HG02943 (cell line): ENCODE measurements at regions not wholly inside any gene's neighbourhood (a gene's known extent, or its start where the extent isn't known, plus 50 kb on each side); places are given as distances from the start of the nearest gene placed in this dataset.

Experiments used
- ATAC-seq: cut with Tn5 transposase; IDR thresholded peaks from one replicate; pipeline ENCODE4 v1.9.1; 2021; ENCODE audit warnings: mild to moderate bottlenecking, low read depth, moderate library complexity; ENCODE audit not compliant: unreplicated experiment

DNA sequence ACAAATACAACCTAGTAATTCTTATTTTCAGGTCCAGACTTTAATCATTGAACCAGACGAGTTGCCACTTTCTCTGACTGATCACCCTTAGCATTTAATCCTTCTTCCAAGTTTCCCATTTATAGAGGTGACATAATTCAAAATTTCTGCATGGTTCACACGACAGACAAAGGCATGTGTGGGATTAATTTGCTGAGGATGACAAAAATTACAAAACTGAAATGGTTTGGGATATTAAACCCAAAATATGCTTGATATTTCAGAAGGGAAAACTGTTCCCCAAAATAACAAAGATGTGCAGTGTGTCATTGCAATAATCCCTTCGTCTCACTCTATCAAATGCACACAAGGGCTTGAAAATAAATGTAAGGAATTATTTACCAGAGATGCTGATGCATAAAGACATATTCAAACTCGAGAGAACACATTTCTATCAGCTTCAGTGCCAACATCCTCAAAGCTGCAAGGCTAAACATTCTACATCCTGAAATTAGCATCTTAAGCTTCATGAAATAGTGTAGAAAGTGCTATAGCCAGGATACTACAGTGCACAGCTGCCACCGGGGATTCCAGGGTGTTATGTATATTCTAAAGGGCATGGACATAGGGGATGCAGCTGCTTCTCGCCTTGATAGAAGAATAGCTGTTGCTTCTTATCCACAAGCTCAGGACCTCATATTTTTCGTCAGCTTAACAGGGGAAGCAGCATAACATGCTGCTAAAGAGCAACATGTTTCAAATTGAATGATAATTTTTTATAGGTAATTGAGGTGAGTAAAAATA lies 198.7 kb upstream of the SLITRK1 start:
- ATAC-seq = no peak

DNA sequence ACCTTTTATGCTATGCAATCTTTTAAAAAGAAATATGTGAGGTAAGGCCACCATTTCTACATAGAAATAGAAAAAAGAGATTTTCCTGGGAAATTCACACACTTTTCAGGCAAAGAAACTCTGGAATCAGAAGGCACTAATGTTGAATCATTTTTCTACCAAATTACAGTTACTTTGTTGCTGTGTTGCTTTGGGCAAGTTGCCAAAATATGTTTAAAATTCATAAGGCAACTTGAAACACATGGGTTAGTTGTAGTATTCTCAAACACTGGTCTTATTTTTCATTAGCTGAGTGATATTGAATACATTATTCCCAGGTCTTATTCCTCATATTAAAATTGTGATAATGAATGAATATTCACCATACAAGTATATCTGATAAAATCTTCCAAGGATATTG lies 195.0 kb upstream of the SLITRK1 start:
- ATAC-seq = no peak

DNA sequence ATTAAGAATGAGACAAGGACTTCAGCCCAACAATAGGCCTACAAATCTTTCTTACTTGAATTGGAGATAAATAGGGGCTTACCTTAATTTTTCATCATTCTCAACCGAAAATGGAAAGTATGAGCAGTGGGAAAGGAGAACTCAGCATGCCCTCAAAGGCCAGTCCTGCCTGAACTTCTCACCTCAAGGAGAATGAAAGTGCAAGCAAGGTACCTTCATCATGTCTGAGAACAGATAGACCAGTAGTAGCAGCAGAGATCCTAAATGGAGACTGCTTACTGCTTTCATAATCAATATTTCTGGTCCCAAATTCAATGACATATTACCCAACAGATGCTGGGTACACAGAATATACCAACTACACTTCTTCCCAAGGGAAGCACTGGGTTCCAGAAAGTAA lies 194.0 kb upstream of the SLITRK1 start:
- ATAC-seq = no peak

DNA sequence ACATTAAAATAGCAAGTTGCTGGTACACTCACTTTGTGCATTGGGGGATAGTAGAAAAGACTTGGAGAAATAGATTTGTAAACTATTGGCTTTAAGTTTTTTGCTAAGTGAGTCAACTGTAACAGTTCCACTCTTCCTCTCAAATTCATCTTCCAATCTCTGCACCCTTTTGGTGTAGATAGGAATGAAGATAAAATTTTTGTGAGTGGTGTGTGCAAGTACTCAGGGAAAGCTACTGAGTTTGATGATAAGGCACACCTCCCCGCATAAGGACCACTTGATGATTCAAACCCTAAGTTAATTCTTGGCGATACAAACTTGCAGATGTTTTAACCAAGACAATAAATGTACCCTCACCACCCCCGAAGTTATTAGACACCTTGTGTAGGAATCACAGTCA lies 168.3 kb upstream of the SLITRK1 start:
- ATAC-seq = no peak

DNA sequence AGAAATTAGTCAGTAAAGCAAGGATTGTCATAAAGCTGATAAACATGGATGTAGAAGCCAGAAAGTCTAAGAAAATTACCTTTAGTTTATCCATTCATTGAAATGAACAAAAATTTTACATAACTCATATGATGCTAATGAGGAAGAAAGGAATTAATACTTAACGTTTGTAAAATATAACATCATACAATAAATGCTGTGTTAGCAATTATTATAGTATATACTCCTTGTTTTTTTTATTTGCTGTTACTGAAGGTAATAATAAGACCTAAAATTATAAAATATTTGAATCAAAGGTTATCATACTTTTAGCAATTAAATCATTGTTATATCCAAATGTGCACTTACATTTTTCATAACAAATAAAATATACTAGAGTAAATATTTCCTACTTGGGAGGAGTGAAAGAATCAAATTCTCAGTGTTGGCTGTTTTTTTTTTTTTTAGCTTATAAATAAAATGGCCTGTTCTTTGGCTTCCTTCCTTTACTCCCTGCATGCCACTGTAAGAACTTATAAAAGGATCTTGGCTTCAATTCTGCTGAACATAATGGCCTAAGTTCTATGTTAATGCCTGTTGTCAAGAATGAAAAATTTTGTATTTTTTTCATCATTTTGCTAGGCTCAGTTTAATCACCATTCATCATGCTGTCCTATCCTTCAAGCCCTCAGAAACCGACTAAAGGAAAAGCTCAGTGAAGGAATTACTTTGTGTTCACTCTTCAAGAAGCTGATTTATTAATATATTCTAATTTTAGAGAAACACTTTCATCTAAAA lies 167.4 kb upstream of the SLITRK1 start:
- no peak for ATAC-seq

DNA sequence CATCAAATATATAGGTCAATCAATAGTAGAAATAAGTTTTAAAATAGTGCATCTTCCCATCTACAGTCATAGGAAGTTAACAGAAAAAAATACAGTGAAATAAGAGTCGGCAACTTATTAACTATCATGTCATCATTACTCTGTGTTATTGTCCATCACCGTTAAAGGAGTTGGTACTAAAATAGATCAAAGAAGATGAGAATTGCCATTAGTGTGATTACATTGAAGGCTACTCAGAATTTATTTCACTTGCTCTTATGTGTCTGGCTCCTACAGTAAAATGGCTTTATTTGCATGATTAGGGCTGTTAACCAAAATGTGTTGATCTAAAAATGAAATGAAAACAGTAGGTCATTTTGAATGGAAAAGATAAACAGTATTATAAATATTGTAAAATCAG lies 162.5 kb upstream of the SLITRK1 start:
- no peak for ATAC-seq

DNA sequence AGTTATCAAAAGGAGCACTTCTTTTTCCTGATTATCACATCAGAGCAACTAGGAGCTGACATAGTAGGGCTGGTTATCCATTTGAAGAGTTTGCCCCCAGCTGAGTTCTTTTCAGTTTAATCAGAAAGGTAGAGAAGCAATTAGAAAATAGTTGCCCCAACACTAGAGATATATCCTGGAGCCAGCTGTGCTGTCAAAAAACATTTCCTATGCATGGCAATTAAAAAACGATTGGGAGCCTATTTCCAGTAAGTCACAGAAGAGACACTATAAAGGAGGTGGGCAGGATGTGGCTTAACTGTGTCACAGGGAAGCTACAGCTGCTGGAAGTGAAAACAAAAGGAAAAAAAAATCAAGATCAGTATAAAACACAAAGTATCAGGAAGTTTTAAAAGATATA lies 155.7 kb upstream of the SLITRK1 start:
- no peak for ATAC-seq

DNA sequence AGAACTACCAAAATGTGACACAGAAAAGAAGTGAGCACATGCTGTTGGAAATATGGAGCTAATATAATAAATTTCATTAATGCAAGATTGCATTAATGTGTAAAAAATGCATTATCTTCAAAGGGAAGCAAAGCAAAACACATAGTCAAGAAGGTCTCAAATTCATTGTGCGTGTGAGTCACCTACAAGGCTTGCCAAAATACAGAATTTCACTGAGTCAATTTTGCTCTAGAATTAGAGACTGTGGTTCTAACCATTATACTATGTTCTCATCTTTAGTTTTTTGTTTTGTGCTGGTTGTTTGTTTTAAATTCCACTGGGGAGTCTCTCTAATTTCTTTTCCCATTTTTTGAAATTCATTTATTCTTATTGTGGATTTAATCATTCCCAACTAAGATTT lies 149.8 kb upstream of the SLITRK1 start:
- ATAC-seq = no peak

DNA sequence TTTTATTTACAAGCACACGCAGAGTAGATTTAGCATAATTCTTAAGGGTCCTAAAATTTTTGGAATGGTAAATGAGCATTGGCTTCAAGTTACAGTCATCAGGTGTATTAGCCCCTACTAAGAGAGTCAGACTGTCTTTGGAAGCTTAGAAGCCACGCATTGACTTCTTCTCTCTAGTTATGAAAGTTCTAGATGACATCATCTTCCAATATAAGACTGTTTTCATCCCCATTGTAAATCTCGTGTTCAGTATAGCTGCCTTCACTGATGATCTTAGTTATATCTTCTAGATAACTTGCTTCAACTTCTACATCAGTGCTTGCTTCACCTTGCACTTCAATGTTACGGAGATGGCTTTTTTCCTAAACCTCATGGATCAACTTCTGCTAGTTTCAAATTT lies 148.8 kb upstream of the SLITRK1 start:
- ATAC-seq = no peak

DNA sequence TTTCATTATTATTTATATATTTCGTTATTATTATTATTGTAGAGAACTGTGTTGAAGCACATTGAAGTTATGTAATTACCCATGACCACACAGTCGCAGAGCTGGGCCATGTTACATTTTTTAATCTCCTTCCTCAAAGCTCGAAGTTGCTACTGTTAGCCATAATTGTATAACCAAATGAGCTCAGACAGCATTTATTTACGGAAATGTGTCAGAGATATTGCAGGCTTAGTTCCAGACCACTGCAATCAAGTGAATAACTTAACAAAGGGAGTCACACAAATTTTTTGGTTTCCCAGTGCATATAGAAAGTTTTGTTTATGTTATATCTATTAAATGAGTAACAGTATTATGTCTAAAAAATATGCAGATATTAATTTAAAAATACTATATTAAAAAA lies 147.1 kb upstream of the SLITRK1 start:
- ATAC-seq = no peak

DNA sequence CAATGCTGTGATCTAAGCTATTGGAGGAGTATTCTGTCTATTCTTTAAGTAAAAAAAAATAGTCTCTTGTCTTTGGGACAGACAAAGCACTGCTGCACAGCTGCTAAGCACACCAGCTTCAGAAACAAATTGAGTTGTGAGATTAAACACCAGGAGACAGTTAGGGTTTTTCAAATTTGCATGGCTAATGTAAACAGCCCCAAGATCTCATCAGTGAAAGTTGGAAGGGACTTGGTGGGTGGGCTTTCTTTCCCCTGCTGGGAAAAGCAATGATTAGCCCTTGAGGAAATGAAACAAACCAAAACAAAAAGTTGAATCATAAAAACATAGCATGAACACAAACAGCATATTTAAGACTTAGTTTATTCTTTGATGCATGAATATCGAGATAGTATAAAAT lies 143.6 kb upstream of the SLITRK1 start:
- ATAC-seq = no peak

DNA sequence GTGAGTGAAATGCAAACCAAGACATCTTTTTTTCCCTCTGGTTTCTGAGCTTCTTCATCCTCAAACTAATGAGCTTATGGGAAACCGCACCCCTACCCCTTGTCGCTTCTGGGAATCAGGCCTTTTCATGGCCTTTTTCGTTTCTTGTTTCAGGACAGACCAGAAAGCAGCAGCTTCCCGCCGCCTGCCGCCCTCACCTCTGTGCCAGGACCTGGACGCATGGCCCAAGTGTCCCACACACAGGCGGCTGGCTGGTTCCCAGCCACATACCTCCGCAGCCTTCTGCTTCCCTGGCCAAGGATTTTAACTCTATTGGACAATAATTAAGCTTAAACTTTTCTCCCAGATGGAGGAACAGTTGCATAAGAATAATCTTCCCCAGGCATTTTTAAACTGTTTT lies 114.1 kb upstream of the SLITRK1 start:
- ATAC-seq = no peak

DNA sequence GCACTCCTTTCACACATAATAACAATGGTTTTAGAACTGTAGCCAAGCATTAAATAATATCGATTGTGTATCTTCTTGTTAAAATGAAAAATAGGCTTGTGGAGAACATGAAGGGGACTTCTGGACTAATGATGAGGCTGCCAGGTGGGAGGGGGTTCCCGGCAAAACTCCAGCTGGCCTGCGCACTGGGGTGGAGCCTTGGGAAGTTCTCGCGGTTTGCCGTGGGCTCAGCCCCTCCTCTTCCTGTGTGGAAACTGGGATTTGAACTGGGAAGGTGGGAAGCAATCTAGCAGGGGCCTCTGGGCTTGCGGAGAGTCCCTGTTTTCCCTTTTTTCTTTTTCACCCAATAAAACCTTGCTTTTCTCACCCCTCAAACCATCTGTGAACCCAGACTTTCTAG lies 113.7 kb upstream of the SLITRK1 start:
- no peak for ATAC-seq

DNA sequence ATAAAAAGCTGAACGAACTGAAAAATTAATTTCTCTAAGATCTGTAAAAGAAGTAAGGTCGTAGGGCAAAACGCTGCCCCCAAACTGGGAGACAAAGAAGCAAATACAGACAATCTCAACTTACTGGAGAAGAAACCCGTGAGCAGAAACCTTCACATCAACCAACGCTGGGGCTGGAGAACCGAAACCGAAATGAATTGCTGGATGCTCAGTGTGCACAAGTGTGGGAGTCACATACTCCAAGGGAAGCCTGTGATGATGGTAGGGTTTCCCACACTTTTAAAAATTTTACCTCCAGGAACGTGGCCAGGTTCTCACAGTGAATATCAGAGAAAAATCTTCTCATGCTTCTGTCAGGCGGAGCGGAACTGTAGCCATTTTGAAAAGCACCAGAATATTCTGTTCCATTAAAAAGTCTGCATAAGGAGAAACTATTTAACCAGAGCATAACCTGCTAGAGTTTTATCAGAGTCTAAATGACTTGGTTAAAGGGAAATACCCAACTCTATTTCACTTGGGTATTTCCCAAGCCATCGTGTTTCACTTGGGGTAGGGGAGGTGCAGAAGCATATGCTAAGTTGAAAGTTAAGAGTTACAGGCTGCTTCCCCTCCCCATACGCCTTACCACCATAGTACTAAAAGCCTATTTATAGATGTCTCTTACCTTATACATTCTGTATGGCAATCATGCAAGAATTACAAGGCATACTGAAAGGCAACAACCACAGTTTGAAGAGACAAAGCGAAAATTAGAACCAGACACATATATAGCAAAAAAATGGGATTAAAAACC lies 110.5 kb upstream of the SLITRK1 start:
- ATAC-seq = no peak

DNA sequence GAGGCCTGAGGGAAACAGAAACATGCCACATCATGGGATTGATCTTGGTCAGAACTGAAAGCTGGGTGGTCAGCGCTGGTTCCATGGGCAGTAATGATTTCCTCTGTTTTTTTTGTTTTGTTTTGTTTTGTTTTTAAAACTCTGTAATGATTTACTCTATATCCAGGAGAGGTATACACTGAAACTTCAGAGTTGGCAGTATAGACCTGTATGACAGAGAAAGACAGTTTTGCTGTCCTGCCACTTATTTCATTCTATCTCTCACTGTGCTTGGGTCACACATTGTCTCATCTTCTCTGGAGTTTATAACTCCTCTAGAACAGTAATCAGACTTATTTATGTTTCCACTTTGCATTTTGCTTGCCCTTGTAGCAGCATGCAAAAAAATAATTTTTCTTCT lies 105.1 kb upstream of the SLITRK1 start:
- no peak for ATAC-seq

DNA sequence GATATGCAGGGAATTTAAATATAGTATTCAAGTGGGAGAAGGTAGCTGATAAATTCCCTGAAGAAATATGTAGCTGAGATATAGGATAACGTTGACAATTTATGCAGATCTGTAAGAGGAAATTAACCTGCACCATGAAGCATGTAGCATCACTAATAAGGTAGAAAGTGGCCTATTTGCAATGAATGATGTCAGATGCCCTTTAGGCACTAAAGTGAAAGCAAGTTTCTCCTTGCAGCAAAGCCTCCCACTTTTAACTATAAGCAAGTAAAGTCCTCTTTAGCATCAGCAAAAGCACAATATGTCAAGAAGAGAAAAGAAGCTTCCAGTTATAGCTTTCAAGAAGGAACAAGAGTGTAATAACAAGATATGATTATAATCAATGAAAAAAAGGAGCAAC lies 102.5 kb upstream of the SLITRK1 start:
- ATAC-seq = no peak

DNA sequence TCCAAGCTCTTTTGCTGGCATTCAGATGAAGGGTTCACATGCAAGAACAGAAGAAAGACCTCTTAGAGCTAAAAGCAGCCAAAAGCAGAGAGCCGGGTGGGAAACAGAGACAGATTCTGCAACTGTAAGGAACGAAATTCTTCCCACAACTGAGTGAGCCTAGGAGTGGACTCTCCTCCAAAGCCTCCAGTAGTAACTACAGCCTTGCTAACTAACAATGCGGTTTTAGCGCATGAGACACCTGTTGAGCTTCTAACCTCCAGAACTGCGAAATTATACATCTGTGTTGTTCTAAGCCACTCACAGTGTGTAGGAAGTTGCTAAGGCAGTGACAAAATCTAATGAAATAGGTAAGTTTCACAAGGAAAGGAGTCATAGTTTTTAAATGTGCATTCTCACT lies 98.1 kb upstream of the SLITRK1 start:
- no peak for ATAC-seq

DNA sequence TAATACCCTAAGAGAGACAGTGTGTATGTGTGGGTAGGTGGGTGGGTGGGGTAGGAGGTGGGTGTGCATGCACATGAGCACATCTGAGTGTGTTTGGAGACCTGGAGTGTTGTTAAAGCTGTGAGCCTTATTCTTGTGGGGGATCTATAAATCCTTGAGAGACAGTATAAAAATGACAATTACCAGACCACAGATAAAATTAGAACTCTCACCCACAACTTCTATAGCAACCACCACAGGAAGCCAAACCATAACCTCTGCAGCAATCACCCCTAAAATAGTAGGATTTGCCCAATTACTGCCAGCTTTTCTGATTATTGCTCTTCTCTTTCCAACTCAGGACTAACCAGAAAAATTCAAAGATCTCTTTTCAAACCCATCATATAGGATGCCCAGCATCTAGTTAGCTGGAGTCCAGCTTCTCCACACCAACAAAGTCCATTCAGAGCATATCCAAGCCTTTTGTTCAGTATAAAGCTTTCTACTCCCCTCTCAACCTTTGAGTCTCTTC lies 93.4 kb upstream of the SLITRK1 start:
- ATAC-seq = no peak

DNA sequence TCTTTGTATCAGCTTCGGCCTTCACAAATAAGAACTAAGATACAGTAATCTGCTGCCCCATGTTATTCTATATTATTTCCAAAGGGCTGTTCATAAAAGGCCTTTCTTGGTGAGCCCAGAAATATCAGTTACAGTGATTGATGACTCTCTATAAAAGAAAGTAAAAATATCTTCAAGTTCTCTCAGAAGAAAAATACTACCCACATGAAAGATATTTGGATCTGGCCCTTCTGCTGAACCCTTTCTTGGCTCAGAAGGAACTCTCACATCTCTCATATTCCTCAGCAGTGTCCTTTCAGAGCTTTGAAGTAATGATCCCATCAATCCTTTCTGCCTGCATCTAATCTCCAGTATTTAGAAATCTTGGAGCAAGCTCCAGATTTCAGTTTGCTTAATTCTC lies 76.3 kb upstream of the SLITRK1 start:
- no peak for ATAC-seq

DNA sequence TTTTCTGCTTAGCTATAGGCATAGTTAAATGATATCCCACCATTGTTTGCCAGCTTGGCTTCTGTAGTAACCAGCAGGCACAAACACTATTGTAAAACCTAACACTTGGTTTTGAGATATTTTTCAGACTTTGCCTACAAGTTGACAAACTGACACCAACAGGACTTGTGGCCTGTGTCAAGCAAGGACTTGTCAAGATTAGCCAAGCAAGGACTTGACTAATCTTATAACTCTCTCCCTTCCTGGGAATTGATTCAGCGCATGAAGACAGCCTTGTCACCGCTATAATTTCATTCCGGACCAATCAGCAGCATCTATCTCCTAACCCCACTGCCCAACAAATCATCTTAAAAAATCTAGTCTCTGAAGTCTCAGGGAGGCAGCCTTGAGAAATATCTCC lies 72.7 kb upstream of the SLITRK1 start:
- ATAC-seq = no peak

DNA sequence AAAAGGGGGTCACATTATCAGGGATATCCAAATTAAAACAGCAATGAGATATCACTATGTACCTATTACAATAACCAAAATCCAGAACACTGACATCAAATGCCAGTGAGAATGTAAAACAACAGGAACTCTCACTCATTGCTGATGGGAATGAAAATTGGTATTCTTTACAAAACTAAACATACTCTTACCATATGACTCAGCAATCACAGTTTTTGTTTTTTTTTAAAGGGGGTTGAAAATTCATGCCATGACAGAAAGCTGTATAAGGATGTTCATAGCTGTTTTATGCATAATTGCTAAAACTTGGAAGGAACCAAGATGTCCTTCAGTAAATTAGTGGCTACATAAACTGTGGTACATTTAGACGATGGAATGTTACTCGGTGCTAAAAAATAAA lies 71.6 kb upstream of the SLITRK1 start:
- ATAC-seq = no peak
